ENCODE measurements at regions not wholly inside any gene's neighbourhood (a gene's known extent, or its start where the extent isn't known, plus 50 kb on each side); places are given as distances from the start of the nearest gene placed in this dataset.

DNA sequence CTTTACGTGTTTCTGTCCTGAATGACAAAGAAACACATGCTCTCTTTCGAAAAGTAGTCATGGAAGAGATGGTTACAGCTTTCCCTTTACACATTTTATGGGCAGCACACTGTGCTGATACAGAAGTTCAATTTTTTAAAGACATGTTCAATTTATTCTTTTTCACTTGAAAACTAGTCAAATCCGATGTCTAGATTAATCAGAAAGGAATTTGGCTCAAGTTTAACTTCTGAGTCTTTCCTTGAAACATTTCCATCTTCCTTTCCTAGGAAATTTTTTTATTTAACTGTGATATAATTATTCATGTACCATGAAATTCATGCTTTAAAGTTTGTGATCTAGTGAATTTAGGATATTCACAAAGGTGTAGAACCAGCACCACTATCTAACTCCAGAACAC, 360.1 kb downstream of the TNS3 start:
- Histone ChIP-seq H3K9me3 (ENCODE audit: severe bottlenecking) (peaks cover 2% of the 10 kb centered on the region), H3K36me3 (ENCODE audit: low read depth) (no peaks in the 10 kb centered on the region), H3K4me1 (ENCODE audit: insufficient read depth, poor library complexity, severe bottlenecking) (no peaks in the 10 kb centered on the region), H3K27ac (ENCODE audit: poor library complexity, severe bottlenecking) (no peak overlapping the region), H3K27me3 (ENCODE audit: insufficient read depth, poor library complexity, severe bottlenecking) (no peaks in the 10 kb centered on the region), H3K4me3 (ENCODE audit: severe bottlenecking) (no peak overlapping the region)
- TF ChIP-seq, protein P1, sequence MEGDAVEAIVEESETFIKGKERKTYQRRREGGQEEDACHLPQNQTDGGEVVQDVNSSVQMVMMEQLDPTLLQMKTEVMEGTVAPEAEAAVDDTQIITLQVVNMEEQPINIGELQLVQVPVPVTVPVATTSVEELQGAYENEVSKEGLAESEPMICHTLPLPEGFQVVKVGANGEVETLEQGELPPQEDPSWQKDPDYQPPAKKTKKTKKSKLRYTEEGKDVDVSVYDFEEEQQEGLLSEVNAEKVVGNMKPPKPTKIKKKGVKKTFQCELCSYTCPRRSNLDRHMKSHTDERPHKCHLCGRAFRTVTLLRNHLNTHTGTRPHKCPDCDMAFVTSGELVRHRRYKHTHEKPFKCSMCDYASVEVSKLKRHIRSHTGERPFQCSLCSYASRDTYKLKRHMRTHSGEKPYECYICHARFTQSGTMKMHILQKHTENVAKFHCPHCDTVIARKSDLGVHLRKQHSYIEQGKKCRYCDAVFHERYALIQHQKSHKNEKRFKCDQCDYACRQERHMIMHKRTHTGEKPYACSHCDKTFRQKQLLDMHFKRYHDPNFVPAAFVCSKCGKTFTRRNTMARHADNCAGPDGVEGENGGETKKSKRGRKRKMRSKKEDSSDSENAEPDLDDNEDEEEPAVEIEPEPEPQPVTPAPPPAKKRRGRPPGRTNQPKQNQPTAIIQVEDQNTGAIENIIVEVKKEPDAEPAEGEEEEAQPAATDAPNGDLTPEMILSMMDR (IDR thresholded peaks at IDR 0.05; ENCODE audit: poor library complexity, severe bottlenecking) = no peak
- ATAC-seq (ENCODE audit: low read depth) (no peak), DNase-seq (ENCODE audit: low spot score) (no peak)

GRCh38 chr7:47218378-47219176, 363.3 kb downstream of the TNS3 start:
- no peaks in the 10 kb centered on the region for H3K36me3 ChIP-seq (ENCODE audit: low read depth)
- H3K27me3 ChIP-seq (ENCODE audit: insufficient read depth, poor library complexity, severe bottlenecking) = no peaks in the 10 kb centered on the region
- TF ChIP-seq, protein P1 (IDR thresholded peaks at IDR 0.05; ENCODE audit: poor library complexity, severe bottlenecking) = no peak
- DNase-seq (ENCODE audit: low spot score) (no peak), ATAC-seq (ENCODE audit: low read depth) (no peak)
- no peaks in the 10 kb centered on the region for H3K4me1 ChIP-seq (ENCODE audit: insufficient read depth, poor library complexity, severe bottlenecking)
- H3K27ac ChIP-seq (ENCODE audit: poor library complexity, severe bottlenecking) = no peak overlapping the region
- no peak overlapping the region for H3K4me3 ChIP-seq (ENCODE audit: severe bottlenecking)
- no peaks in the 10 kb centered on the region for H3K9me3 ChIP-seq (ENCODE audit: severe bottlenecking)

- Histone ChIP-seq H3K27me3 (ENCODE audit: insufficient read depth, poor library complexity, severe bottlenecking) (no peaks in the 10 kb centered on the region), H3K4me1 (ENCODE audit: insufficient read depth, poor library complexity, severe bottlenecking) (no peaks in the 10 kb centered on the region), H3K9me3 (ENCODE audit: severe bottlenecking) (no peaks in the 10 kb centered on the region), H3K4me3 (ENCODE audit: severe bottlenecking) (no peak overlapping the region), H3K27ac (ENCODE audit: poor library complexity, severe bottlenecking) (no peak overlapping the region), H3K36me3 (ENCODE audit: low read depth) (no peaks in the 10 kb centered on the region)
- TF ChIP-seq, protein P1 (IDR thresholded peaks at IDR 0.05; ENCODE audit: poor library complexity, severe bottlenecking) = no peak
- no peak for DNase-seq (ENCODE audit: low spot score)
- ATAC-seq (ENCODE audit: low read depth) = no peak
These were observed 364.1 kb downstream of the TNS3 start for GRCh38 chr7:47217570-47218360.

- ATAC-seq (ENCODE audit: low read depth) (no peak), DNase-seq (ENCODE audit: low spot score) (no peak)
- TF ChIP-seq, protein P1 (IDR thresholded peaks at IDR 0.05; ENCODE audit: poor library complexity, severe bottlenecking) = no peak
- no peaks in the 10 kb centered on the region for H3K9me3 ChIP-seq (ENCODE audit: severe bottlenecking)
- H3K4me1 ChIP-seq (ENCODE audit: insufficient read depth, poor library complexity, severe bottlenecking) = no peaks in the 10 kb centered on the region
- H3K27ac ChIP-seq (ENCODE audit: poor library complexity, severe bottlenecking) = no peak overlapping the region
- no peaks in the 10 kb centered on the region for H3K27me3 ChIP-seq (ENCODE audit: insufficient read depth, poor library complexity, severe bottlenecking)
- no peak overlapping the region for H3K4me3 ChIP-seq (ENCODE audit: severe bottlenecking)
- no peaks in the 10 kb centered on the region for H3K36me3 ChIP-seq (ENCODE audit: low read depth)
These were observed 364.8 kb downstream of the TNS3 start for GRCh38 chr7:47217086-47217485.
